HG03103 (cell line): ENCODE measurements at regions not wholly inside any gene's neighbourhood (a gene's known extent, or its start where the extent isn't known, plus 50 kb on each side); places are given as distances from the start of the nearest gene placed in this dataset.

Source experiments
- ATAC-seq: cut with Tn5 transposase; IDR thresholded peaks from one replicate; pipeline ENCODE4 v1.9.1; 2021; ENCODE audit warnings: low read depth; ENCODE audit not compliant: unreplicated experiment

GRCh38 chr4:36915717-36916116, 328.8 kb upstream of the NWD2 start:
- ATAC-seq, result no peak

- ATAC-seq, result no peak
Measured at GRCh38 chr4:36917413-36917812, 327.1 kb upstream of the NWD2 start.

GRCh38 chr4:36919721-36920120, 324.8 kb upstream of the NWD2 start:
- no peak for ATAC-seq

GRCh38 chr4:36921476-36922216, 322.9 kb upstream of the NWD2 start:
- no peak for ATAC-seq

- ATAC-seq, result no peak
Measured at GRCh38 chr4:36930562-36931111, 313.9 kb upstream of the NWD2 start.

- ATAC-seq, result no peak
Measured at GRCh38 chr4:36944232-36944631, 300.3 kb upstream of the NWD2 start.

- ATAC-seq, result no peak
Measured at GRCh38 chr4:36961420-36961819, 283.1 kb upstream of the NWD2 start.

- ATAC-seq, result no peak
Measured at GRCh38 chr4:36966756-36967460, 277.6 kb upstream of the NWD2 start.

GRCh38 chr4:36979533-36979932, 265.0 kb upstream of the NWD2 start:
- ATAC-seq, result no peak

GRCh38 chr4:36990128-36990872, 254.2 kb upstream of the NWD2 start:
- peak; percentile 76 for ATAC-seq

- no peak for ATAC-seq
Measured at GRCh38 chr4:36997727-36998126, 246.8 kb upstream of the NWD2 start.

GRCh38 chr4:37000281-37000680, 244.3 kb upstream of the NWD2 start:
- ATAC-seq, result no peak

GRCh38 chr4:37001688-37002436, 242.7 kb upstream of the NWD2 start:
- no peak for ATAC-seq

GRCh38 chr4:37002625-37003024, 241.9 kb upstream of the NWD2 start:
- no peak for ATAC-seq

GRCh38 chr4:37008199-37008598, 236.3 kb upstream of the NWD2 start:
- ATAC-seq, result no peak

- ATAC-seq, result no peak
Measured at GRCh38 chr4:37014584-37014983, 230.0 kb upstream of the NWD2 start.

- ATAC-seq, result no peak
Measured at GRCh38 chr4:37015391-37015790, 229.2 kb upstream of the NWD2 start.

- ATAC-seq, result no peak
Measured at GRCh38 chr4:37023504-37023903, 221.0 kb upstream of the NWD2 start.

GRCh38 chr4:37023996-37024395, 220.5 kb upstream of the NWD2 start:
- no peak for ATAC-seq

GRCh38 chr4:37040816-37041215, 203.7 kb upstream of the NWD2 start:
- no peak for ATAC-seq

- ATAC-seq, result no peak
Measured at GRCh38 chr4:37043342-37043741, 201.2 kb upstream of the NWD2 start.
